ENCODE measurements at regions not wholly inside any gene's neighbourhood (a gene's known extent, or its start where the extent isn't known, plus 50 kb on each side); places are given as distances from the start of the nearest gene placed in this dataset.

DNA sequence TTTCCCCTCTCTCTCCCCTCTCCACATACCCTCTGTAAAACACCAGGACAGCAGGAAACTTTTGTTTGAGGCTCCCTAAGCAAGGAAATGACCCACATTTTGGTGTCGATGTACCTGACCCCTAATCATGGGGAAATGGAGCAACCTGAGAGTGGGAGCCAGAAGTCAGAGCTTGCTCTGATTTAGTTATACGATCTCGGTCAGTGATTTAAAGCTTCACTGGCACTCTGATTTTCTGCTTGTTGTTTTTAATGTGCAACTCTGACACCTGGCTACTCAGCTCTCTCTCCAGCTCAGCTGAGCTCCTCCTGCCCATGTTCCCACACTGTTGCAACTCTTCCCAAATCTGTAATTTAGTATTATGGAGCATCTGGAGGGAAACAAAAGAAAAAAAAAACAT, 408.6 kb downstream of the ADAM29 start:
- no peaks in the 10 kb centered on the region for H3K9me1 ChIP-seq (ENCODE audit: control insufficient read depth, insufficient read depth, low read length)
- no peak overlapping the region for H3K4me3 ChIP-seq
- in situ Hi-C loops (cut with MboI), result no loop called here
- intact Hi-C loops (cut with micrococcal nuclease), result no loop called here
- ChIA-PET CTCF (ENCODE audit: low intra/inter-chr PET ratio) (no interaction called here), POLR2A (no interaction called here)
- H2AFZ ChIP-seq (ENCODE audit: low read depth, low read length), result no peak overlapping the region
- BruUV-seq (replicated peaks), result no TSS peak
- FAIRE-seq, result no peak
- 0% methylated on average over 3 of the region's 3 CpGs for WGBS (ENCODE audit: insufficient coverage, low coverage, missing lambda C conversion rate)
- H3K4me1 ChIP-seq (replicated peaks in 1 of 2; ENCODE audit: control insufficient read depth in 2 of 2, insufficient read depth in 2 of 2, low read length in 2 of 2), result no peaks in the 10 kb centered on the region
- ATAC-seq, result no peak
- H3K36me3 ChIP-seq (ENCODE audit: control insufficient read depth, insufficient read depth, low read length), result no peaks in the 10 kb centered on the region
- no peaks in the 10 kb centered on the region for H3K79me2 ChIP-seq (ENCODE audit: control insufficient read depth, insufficient read depth, low read length)
- no peak for DNase-seq (ENCODE audit: extremely low read depth in 1 of 4, low spot score in 3 of 4)
- no peaks in the 10 kb centered on the region for H3K27me3 ChIP-seq (ENCODE audit: control insufficient read depth in 2 of 2, insufficient read depth in 2 of 2, low read length in 2 of 2)
- H3K9ac ChIP-seq (ENCODE audit: insufficient read depth in 1 of 2, low read depth in 2 of 2, low read length in 2 of 2), result no peak overlapping the region
- H4K20me1 ChIP-seq (replicated peaks; ENCODE audit: control insufficient read depth, insufficient read depth, low read length), result no peaks in the 10 kb centered on the region
- no peaks in the 10 kb centered on the region; the same call in 1 of the 2 replicates for H3K9me3 ChIP-seq (replicated peaks; ENCODE audit: control insufficient read depth, insufficient read depth, low read depth, low read length)
- H3K4me2 ChIP-seq (ENCODE audit: insufficient read depth, low read length), result no peak overlapping the region
- no peak overlapping the region for H3K27ac ChIP-seq (ENCODE audit: extremely low read depth, low read depth, low read length)
- TF ChIP-seq, protein P1, sequence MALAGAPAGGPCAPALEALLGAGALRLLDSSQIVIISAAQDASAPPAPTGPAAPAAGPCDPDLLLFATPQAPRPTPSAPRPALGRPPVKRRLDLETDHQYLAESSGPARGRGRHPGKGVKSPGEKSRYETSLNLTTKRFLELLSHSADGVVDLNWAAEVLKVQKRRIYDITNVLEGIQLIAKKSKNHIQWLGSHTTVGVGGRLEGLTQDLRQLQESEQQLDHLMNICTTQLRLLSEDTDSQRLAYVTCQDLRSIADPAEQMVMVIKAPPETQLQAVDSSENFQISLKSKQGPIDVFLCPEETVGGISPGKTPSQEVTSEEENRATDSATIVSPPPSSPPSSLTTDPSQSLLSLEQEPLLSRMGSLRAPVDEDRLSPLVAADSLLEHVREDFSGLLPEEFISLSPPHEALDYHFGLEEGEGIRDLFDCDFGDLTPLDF (CRISPR knock-in tag; IDR thresholded peaks at IDR 0.05), result no peak
- TF ChIP-seq ZNF695 (CRISPR knock-in tag; IDR thresholded peaks at IDR 0.05), result no peak
- no peak for TF ChIP-seq ZFP1 (CRISPR knock-in tag; IDR thresholded peaks at IDR 0.05)
- no peak for TF ChIP-seq CBX5 (IDR thresholded peaks at IDR 0.05; ENCODE audit: borderline replicate concordance, low read depth)
- no peak for TF ChIP-seq ZNF408 (CRISPR knock-in tag; IDR thresholded peaks at IDR 0.05; ENCODE audit: low read depth)
- no peak for TF ChIP-seq STAT5B (CRISPR knock-in tag; IDR thresholded peaks at IDR 0.05)
- no peak for TF ChIP-seq FOXJ2 (tag; IDR thresholded peaks at IDR 0.05)
- TF ChIP-seq, protein P2, sequence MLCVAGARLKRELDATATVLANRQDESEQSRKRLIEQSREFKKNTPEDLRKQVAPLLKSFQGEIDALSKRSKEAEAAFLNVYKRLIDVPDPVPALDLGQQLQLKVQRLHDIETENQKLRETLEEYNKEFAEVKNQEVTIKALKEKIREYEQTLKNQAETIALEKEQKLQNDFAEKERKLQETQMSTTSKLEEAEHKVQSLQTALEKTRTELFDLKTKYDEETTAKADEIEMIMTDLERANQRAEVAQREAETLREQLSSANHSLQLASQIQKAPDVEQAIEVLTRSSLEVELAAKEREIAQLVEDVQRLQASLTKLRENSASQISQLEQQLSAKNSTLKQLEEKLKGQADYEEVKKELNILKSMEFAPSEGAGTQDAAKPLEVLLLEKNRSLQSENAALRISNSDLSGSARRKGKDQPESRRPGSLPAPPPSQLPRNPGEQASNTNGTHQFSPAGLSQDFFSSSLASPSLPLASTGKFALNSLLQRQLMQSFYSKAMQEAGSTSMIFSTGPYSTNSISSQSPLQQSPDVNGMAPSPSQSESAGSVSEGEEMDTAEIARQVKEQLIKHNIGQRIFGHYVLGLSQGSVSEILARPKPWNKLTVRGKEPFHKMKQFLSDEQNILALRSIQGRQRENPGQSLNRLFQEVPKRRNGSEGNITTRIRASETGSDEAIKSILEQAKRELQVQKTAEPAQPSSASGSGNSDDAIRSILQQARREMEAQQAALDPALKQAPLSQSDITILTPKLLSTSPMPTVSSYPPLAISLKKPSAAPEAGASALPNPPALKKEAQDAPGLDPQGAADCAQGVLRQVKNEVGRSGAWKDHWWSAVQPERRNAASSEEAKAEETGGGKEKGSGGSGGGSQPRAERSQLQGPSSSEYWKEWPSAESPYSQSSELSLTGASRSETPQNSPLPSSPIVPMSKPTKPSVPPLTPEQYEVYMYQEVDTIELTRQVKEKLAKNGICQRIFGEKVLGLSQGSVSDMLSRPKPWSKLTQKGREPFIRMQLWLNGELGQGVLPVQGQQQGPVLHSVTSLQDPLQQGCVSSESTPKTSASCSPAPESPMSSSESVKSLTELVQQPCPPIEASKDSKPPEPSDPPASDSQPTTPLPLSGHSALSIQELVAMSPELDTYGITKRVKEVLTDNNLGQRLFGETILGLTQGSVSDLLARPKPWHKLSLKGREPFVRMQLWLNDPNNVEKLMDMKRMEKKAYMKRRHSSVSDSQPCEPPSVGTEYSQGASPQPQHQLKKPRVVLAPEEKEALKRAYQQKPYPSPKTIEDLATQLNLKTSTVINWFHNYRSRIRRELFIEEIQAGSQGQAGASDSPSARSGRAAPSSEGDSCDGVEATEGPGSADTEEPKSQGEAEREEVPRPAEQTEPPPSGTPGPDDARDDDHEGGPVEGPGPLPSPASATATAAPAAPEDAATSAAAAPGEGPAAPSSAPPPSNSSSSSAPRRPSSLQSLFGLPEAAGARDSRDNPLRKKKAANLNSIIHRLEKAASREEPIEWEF (CRISPR knock-in tag; IDR thresholded peaks at IDR 0.05), result no peak
- TF ChIP-seq CHD4 (IDR thresholded peaks at IDR 0.05; ENCODE audit: insufficient read depth, insufficient replicate concordance, low read depth, low read length, poor library complexity, severe bottlenecking), result no peak
- TF ChIP-seq PCBP2 (IDR thresholded peaks at IDR 0.05; ENCODE audit: low read depth, low read length, poor library complexity, severe bottlenecking), result no peak
- TF ChIP-seq, protein P3, sequence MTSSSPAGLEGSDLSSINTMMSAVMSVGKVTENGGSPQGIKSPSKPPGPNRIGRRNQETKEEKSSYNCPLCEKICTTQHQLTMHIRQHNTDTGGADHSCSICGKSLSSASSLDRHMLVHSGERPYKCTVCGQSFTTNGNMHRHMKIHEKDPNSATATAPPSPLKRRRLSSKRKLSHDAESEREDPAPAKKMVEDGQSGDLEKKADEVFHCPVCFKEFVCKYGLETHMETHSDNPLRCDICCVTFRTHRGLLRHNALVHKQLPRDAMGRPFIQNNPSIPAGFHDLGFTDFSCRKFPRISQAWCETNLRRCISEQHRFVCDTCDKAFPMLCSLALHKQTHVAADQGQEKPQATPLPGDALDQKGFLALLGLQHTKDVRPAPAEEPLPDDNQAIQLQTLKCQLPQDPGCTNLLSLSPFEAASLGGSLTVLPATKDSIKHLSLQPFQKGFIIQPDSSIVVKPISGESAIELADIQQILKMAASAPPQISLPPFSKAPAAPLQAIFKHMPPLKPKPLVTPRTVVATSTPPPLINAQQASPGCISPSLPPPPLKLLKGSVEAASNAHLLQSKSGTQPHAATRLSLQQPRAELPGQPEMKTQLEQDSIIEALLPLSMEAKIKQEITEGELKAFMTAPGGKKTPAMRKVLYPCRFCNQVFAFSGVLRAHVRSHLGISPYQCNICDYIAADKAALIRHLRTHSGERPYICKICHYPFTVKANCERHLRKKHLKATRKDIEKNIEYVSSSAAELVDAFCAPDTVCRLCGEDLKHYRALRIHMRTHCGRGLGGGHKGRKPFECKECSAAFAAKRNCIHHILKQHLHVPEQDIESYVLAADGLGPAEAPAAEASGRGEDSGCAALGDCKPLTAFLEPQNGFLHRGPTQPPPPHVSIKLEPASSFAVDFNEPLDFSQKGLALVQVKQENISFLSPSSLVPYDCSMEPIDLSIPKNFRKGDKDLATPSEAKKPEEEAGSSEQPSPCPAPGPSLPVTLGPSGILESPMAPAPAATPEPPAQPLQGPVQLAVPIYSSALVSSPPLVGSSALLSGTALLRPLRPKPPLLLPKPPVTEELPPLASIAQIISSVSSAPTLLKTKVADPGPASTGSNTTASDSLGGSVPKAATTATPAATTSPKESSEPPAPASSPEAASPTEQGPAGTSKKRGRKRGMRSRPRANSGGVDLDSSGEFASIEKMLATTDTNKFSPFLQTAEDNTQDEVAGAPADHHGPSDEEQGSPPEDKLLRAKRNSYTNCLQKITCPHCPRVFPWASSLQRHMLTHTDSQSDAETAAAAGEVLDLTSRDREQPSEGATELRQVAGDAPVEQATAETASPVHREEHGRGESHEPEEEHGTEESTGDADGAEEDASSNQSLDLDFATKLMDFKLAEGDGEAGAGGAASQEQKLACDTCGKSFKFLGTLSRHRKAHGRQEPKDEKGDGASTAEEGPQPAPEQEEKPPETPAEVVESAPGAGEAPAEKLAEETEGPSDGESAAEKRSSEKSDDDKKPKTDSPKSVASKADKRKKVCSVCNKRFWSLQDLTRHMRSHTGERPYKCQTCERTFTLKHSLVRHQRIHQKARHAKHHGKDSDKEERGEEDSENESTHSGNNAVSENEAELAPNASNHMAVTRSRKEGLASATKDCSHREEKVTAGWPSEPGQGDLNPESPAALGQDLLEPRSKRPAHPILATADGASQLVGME (CRISPR knock-in tag; IDR thresholded peaks at IDR 0.05), result no peak

Data from K562 (cell line).